HepG2 (cell line): ENCODE measurements at regions not wholly inside any gene's neighbourhood (a gene's known extent, or its start where the extent isn't known, plus 50 kb on each side); places are given as distances from the start of the nearest gene placed in this dataset.

Source experiments
- ISL2 ChIP-seq: sonication (generic); formaldehyde crosslinking; IDR thresholded peaks from 2 replicates; pipeline ENCODE4 v1.5.0; 2020; ENCODE audit warnings: missing genetic modification reagents
- KDM6A ChIP-seq: IDR thresholded peaks from 2 replicates; pipeline ENCODE4 v1.6.1; 2016; ENCODE audit warnings: low read depth
- NR2F1 ChIP-seq, 2 experiments: fragments of 450-650 bp in 1 of 2; formaldehyde crosslinking in 1 of 2; IDR thresholded peaks; 2 replicates each; pipeline versions ENCODE4 v1.5.0 to v1.6.1; 2016 to 2020; ENCODE audit warnings: mild to moderate bottlenecking in 1 of 2, missing compliant biosample characterization in 1 of 2, missing genetic modification reagents in 1 of 2, moderate library complexity in 1 of 2
- RERE ChIP-seq: IDR thresholded peaks from 2 replicates; pipeline ENCODE4 v1.6.1; 2016; ENCODE audit warnings: low read depth, missing genetic modification reagents, missing compliant biosample characterization
- RFXANK ChIP-seq: IDR thresholded peaks from 2 replicates; pipeline ENCODE4 v1.6.1; 2016
- RFXAP ChIP-seq: sonication (generic); formaldehyde crosslinking; IDR thresholded peaks from 2 replicates; pipeline ENCODE4 v1.4.0; 2020; ENCODE audit warnings: missing genetic modification reagents, borderline replicate concordance
- SAFB2 ChIP-seq: sonication (generic); formaldehyde crosslinking; IDR thresholded peaks from 2 replicates; pipeline ENCODE4 v1.5.1; 2020; ENCODE audit warnings: missing genetic modification reagents, low read depth, mild to moderate bottlenecking, borderline replicate concordance
- SMARCC2 ChIP-seq: fragments of 450-650 bp; IDR thresholded peaks from 2 replicates; pipeline ENCODE4 v1.6.1; 2017; ENCODE audit warnings: antibody characterized with exemption, mild to moderate bottlenecking
- SP140L ChIP-seq: sonication (generic); formaldehyde crosslinking; IDR thresholded peaks from 2 replicates; pipeline ENCODE4 v1.4.0; 2020; ENCODE audit warnings: missing genetic modification reagents, borderline replicate concordance
- TSC22D2 ChIP-seq: sonication (generic); formaldehyde crosslinking; IDR thresholded peaks from 2 replicates; pipeline ENCODE4 v1.5.1; 2020; ENCODE audit warnings: missing genetic modification reagents, mild to moderate bottlenecking, borderline replicate concordance
- ZBTB42 ChIP-seq: sonication (generic); formaldehyde crosslinking; IDR thresholded peaks from 2 replicates; pipeline ENCODE4 v1.5.0; 2020; ENCODE audit warnings: mild to moderate bottlenecking, missing genetic modification reagents
- ZNF138 ChIP-seq: sonication (generic); formaldehyde crosslinking; IDR thresholded peaks from 2 replicates; pipeline ENCODE4 v1.5.0; 2020; ENCODE audit warnings: mild to moderate bottlenecking, low read depth, missing genetic modification reagents
- ZNF281 ChIP-seq: sonication (generic); formaldehyde crosslinking; IDR thresholded peaks from 2 replicates; pipeline ENCODE4 v1.4.0; 2020; ENCODE audit warnings: missing genetic modification reagents, borderline replicate concordance
- TF ChIP-seq, protein P1 (sequence below), 2 experiments: fragments of 450-650 bp in 1 of 2; sonication (generic) in 1 of 2; formaldehyde crosslinking; IDR thresholded peaks; 2 replicates each; pipeline versions ENCODE4 v1.5.0 to v1.8.0; 2020 to 2022; ENCODE audit warnings: mild to moderate bottlenecking in 1 of 2, missing genetic modification reagents in 1 of 2
- TF ChIP-seq, protein P2 (sequence below): sonication (generic); formaldehyde crosslinking; IDR thresholded peaks from 2 replicates; pipeline ENCODE4 v1.5.0; 2020; ENCODE audit warnings: missing genetic modification reagents, mild to moderate bottlenecking, borderline replicate concordance

- TF ChIP-seq, protein P1, sequence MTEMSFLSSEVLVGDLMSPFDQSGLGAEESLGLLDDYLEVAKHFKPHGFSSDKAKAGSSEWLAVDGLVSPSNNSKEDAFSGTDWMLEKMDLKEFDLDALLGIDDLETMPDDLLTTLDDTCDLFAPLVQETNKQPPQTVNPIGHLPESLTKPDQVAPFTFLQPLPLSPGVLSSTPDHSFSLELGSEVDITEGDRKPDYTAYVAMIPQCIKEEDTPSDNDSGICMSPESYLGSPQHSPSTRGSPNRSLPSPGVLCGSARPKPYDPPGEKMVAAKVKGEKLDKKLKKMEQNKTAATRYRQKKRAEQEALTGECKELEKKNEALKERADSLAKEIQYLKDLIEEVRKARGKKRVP (CRISPR knock-in tag; IDR thresholded peaks at IDR 0.05), result peak; percentile 66 to 95; a peak in 3 of 4 replicates
- peak; percentile 76 for TF ChIP-seq ZNF281
- 0 out of 2 replicates have a peak, but pooled peaks have one; percentile 5 for TF ChIP-seq ZBTB42 (CRISPR knock-in tag)
- TF ChIP-seq ZNF138 (CRISPR knock-in tag), result no peak
- no peak; the same call in 1 of the 2 replicates for TF ChIP-seq SP140L
- TF ChIP-seq SAFB2, result peak; percentile 59; the same call in 1 of the 2 replicates
- TF ChIP-seq NR2F1 (CRISPR knock-in tag; IDR thresholded peaks at IDR 0.05), result peak; percentile 94 to 96
- TF ChIP-seq, protein P2, sequence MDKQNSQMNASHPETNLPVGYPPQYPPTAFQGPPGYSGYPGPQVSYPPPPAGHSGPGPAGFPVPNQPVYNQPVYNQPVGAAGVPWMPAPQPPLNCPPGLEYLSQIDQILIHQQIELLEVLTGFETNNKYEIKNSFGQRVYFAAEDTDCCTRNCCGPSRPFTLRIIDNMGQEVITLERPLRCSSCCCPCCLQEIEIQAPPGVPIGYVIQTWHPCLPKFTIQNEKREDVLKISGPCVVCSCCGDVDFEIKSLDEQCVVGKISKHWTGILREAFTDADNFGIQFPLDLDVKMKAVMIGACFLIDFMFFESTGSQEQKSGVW (CRISPR knock-in tag), result no peak
- TF ChIP-seq TSC22D2, result peak; percentile 78
- peak; percentile 96 for TF ChIP-seq ISL2
- peak; percentile 90 for TF ChIP-seq RERE (CRISPR knock-in tag)
- TF ChIP-seq RFXAP (CRISPR knock-in tag), result peak; percentile 64; the same call in 1 of the 2 replicates
- TF ChIP-seq SMARCC2, result no peak
- TF ChIP-seq KDM6A (CRISPR knock-in tag), result peak; percentile 90
- TF ChIP-seq RFXANK (CRISPR knock-in tag), result peak; percentile 19; the same call in 1 of the 2 replicates
These were observed 83.8 kb upstream of the FOXQ1 start (continued) for GRCh38 chr6:1227935-1228753.
